Body of pancreas (tissue), 4 donors: ENCODE measurements at regions not wholly inside any gene's neighbourhood (a gene's known extent, or its start where the extent isn't known, plus 50 kb on each side); places are given as distances from the start of the nearest gene placed in this dataset.

Experiments used
- CTCF ChIP-seq, 7 experiments: fragments of 450-650 bp in 4 of 7; fragments of 200-600 bp in 3 of 7; sonication (generic) in 3 of 7; IDR thresholded peaks; one replicate each; pipeline ENCODE4 v1.5.1; 2016 to 2019; ENCODE audit warnings: antibody characterized with exemption in 7 of 7
- POLR2A ChIP-seq, 3 donors: fragments of 450-650 bp; IDR thresholded peaks; one replicate each; pipeline ENCODE4 v1.6.1; 2016; ENCODE audit warnings: antibody characterized with exemption in 3 of 3, mild to moderate bottlenecking in 2 of 3

- TF ChIP-seq POLR2A (IDR thresholded peaks at IDR 0.05) (no peak), CTCF (IDR thresholded peaks at IDR 0.05) (no peak)
These were observed 243.3 kb upstream of the ANKRD55 start for GRCh38 chr5:56476487-56476856.
